ENCODE measurements at regions not wholly inside any gene's neighbourhood (a gene's known extent, or its start where the extent isn't known, plus 50 kb on each side); places are given as distances from the start of the nearest gene placed in this dataset.

DNA sequence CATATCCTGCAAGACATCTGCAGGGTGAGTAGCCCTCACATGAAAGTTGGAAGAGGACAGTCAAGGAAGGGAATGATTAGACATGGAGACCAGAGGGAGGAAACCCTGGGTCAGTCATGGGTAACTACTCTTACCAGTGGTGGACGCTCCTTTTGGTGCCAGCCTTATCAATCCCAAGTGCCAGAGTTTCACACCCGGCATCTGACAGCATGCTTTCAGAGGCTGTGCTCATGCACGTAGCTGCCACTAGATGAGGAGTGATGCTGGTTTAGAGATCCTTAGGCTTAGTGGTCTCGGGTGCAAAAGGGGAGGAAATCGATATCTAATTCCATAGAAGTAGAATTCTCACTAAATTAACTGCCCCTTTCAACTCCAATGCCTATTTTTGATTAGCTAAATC lies 100.8 kb downstream of the PLCE1 start:
- DNase-seq (ENCODE audit: low spot score): no peak
- TF ChIP-seq, protein P1, sequence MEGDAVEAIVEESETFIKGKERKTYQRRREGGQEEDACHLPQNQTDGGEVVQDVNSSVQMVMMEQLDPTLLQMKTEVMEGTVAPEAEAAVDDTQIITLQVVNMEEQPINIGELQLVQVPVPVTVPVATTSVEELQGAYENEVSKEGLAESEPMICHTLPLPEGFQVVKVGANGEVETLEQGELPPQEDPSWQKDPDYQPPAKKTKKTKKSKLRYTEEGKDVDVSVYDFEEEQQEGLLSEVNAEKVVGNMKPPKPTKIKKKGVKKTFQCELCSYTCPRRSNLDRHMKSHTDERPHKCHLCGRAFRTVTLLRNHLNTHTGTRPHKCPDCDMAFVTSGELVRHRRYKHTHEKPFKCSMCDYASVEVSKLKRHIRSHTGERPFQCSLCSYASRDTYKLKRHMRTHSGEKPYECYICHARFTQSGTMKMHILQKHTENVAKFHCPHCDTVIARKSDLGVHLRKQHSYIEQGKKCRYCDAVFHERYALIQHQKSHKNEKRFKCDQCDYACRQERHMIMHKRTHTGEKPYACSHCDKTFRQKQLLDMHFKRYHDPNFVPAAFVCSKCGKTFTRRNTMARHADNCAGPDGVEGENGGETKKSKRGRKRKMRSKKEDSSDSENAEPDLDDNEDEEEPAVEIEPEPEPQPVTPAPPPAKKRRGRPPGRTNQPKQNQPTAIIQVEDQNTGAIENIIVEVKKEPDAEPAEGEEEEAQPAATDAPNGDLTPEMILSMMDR (IDR thresholded peaks at IDR 0.05): no peak
- ATAC-seq (ENCODE audit: low FRiP score): no peak

- TF ChIP-seq, protein P1 (IDR thresholded peaks at IDR 0.05): no peak
- DNase-seq (ENCODE audit: low spot score) (no peak), ATAC-seq (ENCODE audit: low FRiP score) (no peak)
These were observed 103.9 kb downstream of the PLCE1 start for GRCh38 chr10:94097656-94098055.

DNA sequence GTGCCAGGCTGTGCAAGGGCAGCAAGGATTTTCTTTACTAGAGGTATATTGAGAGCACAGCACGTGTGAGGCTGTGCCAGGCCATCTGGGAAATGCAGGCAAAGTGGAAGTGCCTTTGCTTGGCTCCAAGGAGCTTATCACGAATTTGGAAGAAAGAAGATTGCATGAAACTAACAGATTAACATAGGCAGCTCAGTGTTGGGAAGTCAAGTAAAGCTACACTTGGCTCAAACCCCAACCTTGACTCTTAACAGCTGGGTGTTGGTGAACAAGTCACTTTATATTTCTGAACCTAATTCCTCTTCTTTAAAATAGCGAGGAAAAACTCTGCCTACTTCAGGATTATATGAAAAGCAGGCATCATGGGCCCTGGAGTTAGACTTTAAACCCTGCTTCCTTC lies 105.2 kb downstream of the PLCE1 start:
- DNase-seq (ENCODE audit: low spot score): no peak
- TF ChIP-seq, protein P1 (IDR thresholded peaks at IDR 0.05): no peak
- no peak for ATAC-seq (ENCODE audit: low FRiP score)

GRCh38 chr10:94101894-94102293 lies 108.2 kb downstream of the PLCE1 start:
- TF ChIP-seq, protein P1 (IDR thresholded peaks at IDR 0.05): no peak

DNA sequence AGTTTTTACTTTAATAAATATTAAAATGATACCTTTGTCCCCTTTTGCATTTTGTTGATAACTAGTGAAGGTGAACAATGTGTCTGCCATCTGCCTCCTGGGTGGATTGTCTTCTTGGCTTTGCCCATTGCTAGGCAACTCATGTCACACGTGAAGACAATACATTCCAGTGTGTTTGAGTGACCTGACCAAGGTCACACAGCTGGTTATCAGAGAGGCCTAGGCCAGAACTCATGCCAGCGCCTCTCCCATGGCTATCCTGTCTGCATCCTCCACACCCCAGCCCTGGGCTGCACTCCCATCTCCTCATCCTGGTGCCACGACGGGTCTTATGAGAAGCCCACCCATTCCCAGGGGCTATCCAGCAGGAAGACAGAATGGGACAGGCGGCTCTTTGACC lies 108.7 kb downstream of the PLCE1 start:
- no peak for DNase-seq (ENCODE audit: low spot score)
- no peak for ATAC-seq (ENCODE audit: low FRiP score)

More at GRCh38 chr10:94101894-94102293, 108.2 kb downstream of the PLCE1 start:
- DNase-seq (ENCODE audit: low spot score): no peak
- no peak for ATAC-seq (ENCODE audit: low FRiP score)

GRCh38 chr10:94103192-94103591 lies 109.5 kb downstream of the PLCE1 start:
- TF ChIP-seq, protein P1 (IDR thresholded peaks at IDR 0.05): no peak
- DNase-seq (ENCODE audit: low spot score): no peak
- ATAC-seq (ENCODE audit: low FRiP score): no peak

More for the DNA sequence above, 108.7 kb downstream of the PLCE1 start:
- TF ChIP-seq, protein P1 (IDR thresholded peaks at IDR 0.05): no peak

DNA sequence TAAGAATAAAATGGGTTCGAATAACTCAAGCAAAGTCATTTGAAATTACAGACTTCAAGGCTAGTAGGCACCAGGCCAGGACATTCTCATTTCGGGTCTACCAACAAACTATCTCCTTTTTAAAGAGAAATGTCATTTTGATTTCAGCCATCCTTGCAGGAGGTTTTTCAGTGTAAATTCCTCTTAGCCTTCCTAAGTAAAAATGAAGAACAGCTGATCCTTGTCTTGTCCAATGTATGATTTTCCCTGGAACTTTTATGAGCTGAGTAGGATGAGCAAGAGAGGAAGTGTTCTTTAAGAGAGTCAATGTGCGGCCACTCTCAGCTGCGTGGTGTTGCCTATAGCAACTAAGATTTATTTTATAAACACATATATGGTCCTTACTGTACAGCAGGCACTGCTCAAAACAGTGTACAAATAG lies 110.1 kb downstream of the PLCE1 start:
- ATAC-seq (ENCODE audit: low FRiP score) (no peak), DNase-seq (ENCODE audit: low spot score) (no peak)
- TF ChIP-seq, protein P1 (IDR thresholded peaks at IDR 0.05): no peak

Measured in omental fat pad (tissue), 3 donors.